ENCODE measurements at regions not wholly inside any gene's neighbourhood (a gene's known extent, or its start where the extent isn't known, plus 50 kb on each side); places are given as distances from the start of the nearest gene placed in this dataset.

DNA sequence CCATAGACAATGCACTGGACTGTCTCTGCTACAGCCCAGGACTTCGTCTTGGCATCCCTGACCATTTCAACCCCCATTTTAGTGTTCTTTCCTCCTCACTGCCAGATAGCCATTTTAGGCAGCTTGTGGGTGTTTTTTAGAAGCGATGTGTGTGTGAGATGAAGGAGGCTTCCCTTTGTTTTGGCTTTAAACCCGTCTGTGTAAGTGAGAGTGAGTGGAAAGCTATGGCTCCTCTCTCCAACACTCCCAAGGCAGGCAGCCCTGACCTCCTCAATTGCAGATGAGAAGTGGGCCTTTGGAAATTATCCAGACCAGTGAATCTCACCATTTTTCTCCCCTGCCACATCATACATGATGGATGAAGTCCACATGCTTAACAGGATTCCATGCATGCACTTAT, 70.3 kb upstream of the PGBD5 start:
- CTCF ChIA-PET (ENCODE audit: low intra/inter-chr PET ratio, low total read pairs), result no interaction called here
- WGBS (ENCODE audit: low lambda C conversion rate), result 13% methylated on average over 3 of the region's 3 CpGs
- in situ Hi-C loops (cut with HindIII; ENCODE audit: extremely low pct_ligation_motif_present, low pct_unique_long_range_greater_than_20kb), result no loop called here
- Histone ChIP-seq H3K4me2 (ENCODE audit: low read depth, low read length) (no peak overlapping the region), H3K4me3 (replicated peaks in 1 of 3; ENCODE audit: insufficient read depth in 1 of 3, low read depth in 2 of 3, low read length in 3 of 3) (no peak overlapping the region), H3K4me1 (ENCODE audit: insufficient read depth, low read length) (no peaks in the 10 kb centered on the region), H2AFZ (ENCODE audit: low read length) (no peak overlapping the region), H3K9me3 (ENCODE audit: low read length) (no peaks in the 10 kb centered on the region), H3K36me3 (replicated peaks in 1 of 2; ENCODE audit: control insufficient read depth in 1 of 2, insufficient read depth in 2 of 2, low read length in 2 of 2) (no peaks in the 10 kb centered on the region), H3K79me2 (ENCODE audit: insufficient read depth, low read length) (no peaks in the 10 kb centered on the region), H4K20me1 (ENCODE audit: insufficient read depth, low read length) (no peaks in the 10 kb centered on the region), H3K27me3 (ENCODE audit: control insufficient read depth in 1 of 2, insufficient read depth in 2 of 2, low read length in 2 of 2) (peaks cover 0 to 19% of the 10 kb centered on the region in 2 experiments; a peak in 3 of 5 replicates), H3K27ac (ENCODE audit: extremely low read length, insufficient read depth, low read length) (no peak overlapping the region), H3K9ac (ENCODE audit: insufficient read depth, low read depth, low read length) (no peak overlapping the region)
- DNase-seq (ENCODE audit: low spot score), result no peak
- TF ChIP-seq LCORL (IDR thresholded peaks at IDR 0.05), result no peak
- no peak for TF ChIP-seq LCORL (CRISPR knock-in tag; IDR thresholded peaks at IDR 0.05)
- no peak for TF ChIP-seq ZFP36 (IDR thresholded peaks at IDR 0.05; ENCODE audit: borderline replicate concordance, low read depth, low read length, partially characterized antibody)
- no peak for TF ChIP-seq YY1 (IDR thresholded peaks at IDR 0.05; ENCODE audit: insufficient read depth, insufficient replicate concordance, low read depth, low read length)
- TF ChIP-seq, protein P1, sequence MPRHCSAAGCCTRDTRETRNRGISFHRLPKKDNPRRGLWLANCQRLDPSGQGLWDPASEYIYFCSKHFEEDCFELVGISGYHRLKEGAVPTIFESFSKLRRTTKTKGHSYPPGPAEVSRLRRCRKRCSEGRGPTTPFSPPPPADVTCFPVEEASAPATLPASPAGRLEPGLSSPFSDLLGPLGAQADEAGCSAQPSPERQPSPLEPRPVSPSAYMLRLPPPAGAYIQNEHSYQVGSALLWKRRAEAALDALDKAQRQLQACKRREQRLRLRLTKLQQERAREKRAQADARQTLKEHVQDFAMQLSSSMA (CRISPR knock-in tag; IDR thresholded peaks at IDR 0.05), result no peak
- TF ChIP-seq MAF1 (CRISPR knock-in tag; IDR thresholded peaks at IDR 0.05; ENCODE audit: borderline replicate concordance), result no peak
- no peak for TF ChIP-seq NFIC (IDR thresholded peaks at IDR 0.05; ENCODE audit: low read length)
- TF ChIP-seq, protein P2, sequence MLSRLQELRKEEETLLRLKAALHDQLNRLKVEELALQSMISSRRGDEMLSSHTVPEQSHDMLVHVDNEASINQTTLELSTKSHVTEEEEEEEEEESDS (CRISPR knock-in tag; IDR thresholded peaks at IDR 0.05; ENCODE audit: borderline replicate concordance), result no peak
- TF ChIP-seq, protein P3, sequence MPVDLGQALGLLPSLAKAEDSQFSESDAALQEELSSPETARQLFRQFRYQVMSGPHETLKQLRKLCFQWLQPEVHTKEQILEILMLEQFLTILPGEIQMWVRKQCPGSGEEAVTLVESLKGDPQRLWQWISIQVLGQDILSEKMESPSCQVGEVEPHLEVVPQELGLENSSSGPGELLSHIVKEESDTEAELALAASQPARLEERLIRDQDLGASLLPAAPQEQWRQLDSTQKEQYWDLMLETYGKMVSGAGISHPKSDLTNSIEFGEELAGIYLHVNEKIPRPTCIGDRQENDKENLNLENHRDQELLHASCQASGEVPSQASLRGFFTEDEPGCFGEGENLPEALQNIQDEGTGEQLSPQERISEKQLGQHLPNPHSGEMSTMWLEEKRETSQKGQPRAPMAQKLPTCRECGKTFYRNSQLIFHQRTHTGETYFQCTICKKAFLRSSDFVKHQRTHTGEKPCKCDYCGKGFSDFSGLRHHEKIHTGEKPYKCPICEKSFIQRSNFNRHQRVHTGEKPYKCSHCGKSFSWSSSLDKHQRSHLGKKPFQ (CRISPR knock-in tag; IDR thresholded peaks at IDR 0.05; ENCODE audit: insufficient replicate concordance), result no peak
- no peak for TF ChIP-seq ZNF296 (CRISPR knock-in tag; conservative IDR thresholded peaks at IDR 0.05)
- no peak for TF ChIP-seq ZNF484 (CRISPR knock-in tag; IDR thresholded peaks at IDR 0.05; ENCODE audit: borderline replicate concordance, low read depth)
- TF ChIP-seq IKZF1 (IDR thresholded peaks at IDR 0.05), result no peak
- TF ChIP-seq, protein P4, sequence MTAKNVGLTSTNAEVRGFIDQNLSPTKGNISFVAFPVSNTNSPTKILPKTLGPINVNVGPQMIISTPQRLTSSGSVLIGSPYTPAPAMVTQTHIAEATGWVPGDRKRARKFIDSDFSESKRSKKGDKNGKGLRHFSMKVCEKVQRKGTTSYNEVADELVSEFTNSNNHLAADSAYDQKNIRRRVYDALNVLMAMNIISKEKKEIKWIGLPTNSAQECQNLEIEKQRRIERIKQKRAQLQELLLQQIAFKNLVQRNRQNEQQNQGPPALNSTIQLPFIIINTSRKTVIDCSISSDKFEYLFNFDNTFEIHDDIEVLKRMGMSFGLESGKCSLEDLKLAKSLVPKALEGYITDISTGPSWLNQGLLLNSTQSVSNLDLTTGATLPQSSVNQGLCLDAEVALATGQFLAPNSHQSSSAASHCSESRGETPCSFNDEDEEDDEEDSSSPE (CRISPR knock-in tag; IDR thresholded peaks at IDR 0.05), result no peak
- no peak for TF ChIP-seq HNRNPK (IDR thresholded peaks at IDR 0.05; ENCODE audit: low read depth, low read length, poor library complexity, severe bottlenecking)
- TF ChIP-seq NFE2L2 (IDR thresholded peaks at IDR 0.05; ENCODE audit: low read length), result no peak
- TF ChIP-seq PAF1 (CRISPR knock-in tag; IDR thresholded peaks at IDR 0.05), result no peak
- no peak for TF ChIP-seq HNRNPL (IDR thresholded peaks at IDR 0.05; ENCODE audit: low read depth, low read length)
- TF ChIP-seq, protein P5, sequence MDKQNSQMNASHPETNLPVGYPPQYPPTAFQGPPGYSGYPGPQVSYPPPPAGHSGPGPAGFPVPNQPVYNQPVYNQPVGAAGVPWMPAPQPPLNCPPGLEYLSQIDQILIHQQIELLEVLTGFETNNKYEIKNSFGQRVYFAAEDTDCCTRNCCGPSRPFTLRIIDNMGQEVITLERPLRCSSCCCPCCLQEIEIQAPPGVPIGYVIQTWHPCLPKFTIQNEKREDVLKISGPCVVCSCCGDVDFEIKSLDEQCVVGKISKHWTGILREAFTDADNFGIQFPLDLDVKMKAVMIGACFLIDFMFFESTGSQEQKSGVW (CRISPR knock-in tag; IDR thresholded peaks at IDR 0.05; ENCODE audit: borderline replicate concordance), result no peak
- TF ChIP-seq, protein P6, sequence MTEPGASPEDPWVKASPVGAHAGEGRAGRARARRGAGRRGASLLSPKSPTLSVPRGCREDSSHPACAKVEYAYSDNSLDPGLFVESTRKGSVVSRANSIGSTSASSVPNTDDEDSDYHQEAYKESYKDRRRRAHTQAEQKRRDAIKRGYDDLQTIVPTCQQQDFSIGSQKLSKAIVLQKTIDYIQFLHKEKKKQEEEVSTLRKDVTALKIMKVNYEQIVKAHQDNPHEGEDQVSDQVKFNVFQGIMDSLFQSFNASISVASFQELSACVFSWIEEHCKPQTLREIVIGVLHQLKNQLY (CRISPR knock-in tag; IDR thresholded peaks at IDR 0.05), result no peak
- ATAC-seq, result no peak
- intact Hi-C loops (cut with micrococcal nuclease; ENCODE audit: unreplicated experiment), result no loop called here
- no peak for FAIRE-seq
- POLR2A ChIA-PET, result no interaction called here
- no TSS peak for BruUV-seq (replicated peaks)

Measured in HepG2 (cell line).